Activated CD4-positive, alpha-beta T cell treated with anti-CD3 and anti-CD28 coated beads for 48 hours (primary cell): ENCODE measurements at regions not wholly inside any gene's neighbourhood (a gene's known extent, or its start where the extent isn't known, plus 50 kb on each side); places are given as distances from the start of the nearest gene placed in this dataset.

Source experiments
- DNase-seq: peaks from one replicate; pipeline ENCODE4 v3.0.0-alpha.2; 2020

DNA sequence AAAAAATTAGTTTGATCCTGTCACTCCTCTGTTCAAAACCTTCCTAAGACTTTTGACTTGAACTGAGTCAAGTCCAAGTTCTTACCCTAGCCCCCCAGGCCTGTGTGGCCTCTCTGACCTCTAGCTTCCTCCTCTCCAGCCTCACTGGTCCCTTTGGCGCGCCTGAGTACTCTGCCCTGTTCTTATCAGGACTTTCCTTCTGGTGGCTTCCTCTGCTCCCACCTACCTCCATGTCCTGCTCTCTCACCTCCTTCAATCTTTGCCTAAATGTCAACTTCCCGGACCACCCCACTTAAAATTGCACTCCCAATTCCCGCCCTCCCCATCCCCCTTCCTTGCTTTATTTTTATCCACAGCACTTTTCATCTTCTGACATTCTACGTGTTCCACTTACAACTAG is 526.1 kb upstream of the KLF4 start:
- no peak for DNase-seq

DNA sequence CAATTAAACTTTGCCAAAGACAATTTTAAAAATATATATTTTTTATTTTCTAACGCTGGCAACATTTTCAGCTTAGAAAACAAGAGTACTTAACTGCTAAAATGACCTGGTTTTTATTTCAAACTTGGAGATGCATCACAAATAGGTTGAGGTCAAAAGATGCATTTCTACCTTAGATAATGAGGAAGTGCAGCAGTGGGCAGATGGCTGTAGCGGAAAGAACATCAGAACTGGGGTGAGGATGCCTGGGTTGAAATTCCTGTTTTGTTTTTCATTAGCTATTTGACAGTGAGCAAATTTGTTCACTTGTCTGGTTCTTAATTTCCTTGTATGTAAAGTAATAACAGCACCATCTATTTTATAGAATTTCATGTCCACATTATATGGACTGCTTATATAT is 524.8 kb upstream of the KLF4 start:
- no peak for DNase-seq

DNA sequence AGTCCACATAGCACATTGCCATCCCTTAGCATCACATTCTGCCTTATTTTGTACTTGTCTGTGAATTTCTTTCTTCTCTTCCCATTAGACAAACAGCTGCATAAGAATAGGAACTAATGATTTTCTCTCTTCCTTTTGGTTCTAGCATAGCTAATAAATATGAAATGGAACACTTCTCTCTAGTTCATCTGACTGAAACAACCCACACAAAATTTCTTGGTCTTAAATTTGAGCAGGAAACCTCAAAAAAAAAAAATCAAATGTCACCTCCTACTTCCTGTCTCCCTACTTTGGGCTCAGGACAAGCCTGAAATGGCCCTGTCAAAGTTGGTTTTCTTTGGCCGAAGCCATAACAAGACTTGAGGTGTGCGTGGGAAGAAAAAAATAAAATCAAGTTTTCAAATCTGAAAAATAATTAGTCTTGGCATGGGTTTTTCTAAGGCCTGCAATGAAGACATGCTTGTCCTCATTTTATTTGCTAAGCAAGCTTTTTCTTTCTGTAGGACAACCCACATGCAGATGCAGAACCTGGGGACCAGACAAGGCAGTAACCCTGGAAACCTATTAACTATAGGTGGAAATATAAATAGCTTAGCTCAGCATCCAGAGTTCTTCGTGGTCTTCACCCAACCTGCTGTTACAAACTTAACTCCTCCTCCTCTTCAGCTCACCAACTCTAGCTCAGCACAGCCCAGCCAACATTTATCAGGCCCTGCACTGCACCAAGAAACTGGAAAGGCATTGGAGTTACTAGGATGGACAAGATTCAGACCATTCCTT is 523.5 kb upstream of the KLF4 start:
- DNase-seq: no peak

DNA sequence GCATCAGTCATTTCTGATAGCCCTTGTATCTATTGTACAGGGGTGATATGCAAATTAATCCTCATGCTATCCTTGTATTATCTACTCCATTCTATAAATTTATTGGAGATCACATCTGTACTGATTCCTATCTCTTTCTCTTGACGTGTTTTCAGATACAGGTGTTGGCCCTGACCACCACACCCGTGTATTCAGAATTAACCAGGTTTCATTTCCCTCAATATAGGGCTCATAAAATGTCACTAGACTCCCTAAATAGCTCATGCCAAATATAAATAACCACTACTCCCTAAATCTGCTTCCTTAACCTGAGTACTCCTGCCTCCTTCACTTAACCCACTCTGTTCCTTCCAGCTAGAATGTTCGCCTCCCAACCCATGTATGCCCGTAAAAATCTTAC is 522.8 kb upstream of the KLF4 start:
- no peak for DNase-seq

DNA sequence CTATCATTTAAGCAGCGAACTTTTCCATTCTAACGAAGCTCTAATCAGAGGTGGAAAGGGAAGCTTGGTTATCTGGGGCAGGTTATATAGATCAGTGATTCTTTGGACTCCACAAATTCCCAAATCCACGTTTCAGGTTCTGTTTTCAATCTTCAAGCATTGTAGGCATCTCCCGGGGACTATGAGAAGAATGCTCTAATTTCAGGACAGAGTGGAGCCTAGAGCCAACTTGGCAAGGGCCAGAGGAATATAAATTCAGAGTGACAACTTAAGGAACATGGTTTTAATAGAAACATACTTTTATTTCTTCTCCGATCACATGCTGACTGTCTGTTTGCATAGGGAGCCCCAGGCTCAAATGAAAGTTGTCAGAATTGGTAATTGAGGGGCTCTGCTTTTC is 514.0 kb upstream of the KLF4 start:
- no peak for DNase-seq

DNA sequence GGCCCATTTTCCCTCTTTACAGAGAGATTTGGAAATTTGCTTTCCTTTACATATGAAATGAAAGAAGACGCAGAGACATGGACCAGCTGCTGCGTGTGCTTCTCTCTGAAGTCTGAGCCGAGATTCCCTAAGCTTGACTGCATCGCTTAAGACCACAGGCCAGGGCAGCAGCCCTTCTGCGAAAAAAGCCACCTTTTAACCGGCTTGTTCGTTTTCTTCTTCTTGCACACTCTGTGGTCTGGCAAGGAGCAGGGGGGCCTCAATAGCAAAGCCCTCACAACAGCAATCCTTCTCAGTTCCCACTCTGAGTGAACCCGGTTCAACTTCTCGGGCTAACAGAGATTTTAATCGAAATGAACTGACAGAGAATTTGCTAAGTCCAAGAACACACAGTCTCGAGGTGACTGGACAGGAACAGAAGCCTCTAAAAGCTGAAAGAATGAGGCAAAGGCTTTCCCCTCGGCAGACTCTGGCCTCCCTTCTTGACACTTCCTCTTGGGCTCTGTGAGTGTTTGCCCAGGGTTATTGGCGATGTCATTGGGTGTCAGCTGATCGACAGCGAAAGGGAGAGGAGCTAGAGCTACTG is 512.9 kb upstream of the KLF4 start:
- DNase-seq: no peak

DNA sequence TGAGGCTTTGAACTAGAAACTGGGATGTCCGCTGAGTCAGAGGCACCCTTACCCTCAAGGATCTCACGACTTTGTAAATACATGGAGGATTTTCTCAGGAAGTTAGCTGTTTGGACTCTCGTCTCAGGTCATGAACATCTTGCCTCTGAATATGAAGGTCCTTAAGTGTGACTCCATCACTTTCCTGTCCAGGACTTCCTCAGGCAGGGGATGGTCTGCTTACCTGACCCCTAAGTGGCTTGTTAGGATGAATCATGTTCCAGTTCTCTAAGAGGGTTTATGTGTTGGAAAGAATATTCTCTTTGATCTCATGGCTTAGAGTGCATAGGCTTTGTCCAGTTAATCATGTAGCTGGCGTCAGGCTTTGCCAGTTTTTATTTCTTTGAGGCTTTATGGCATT is 511.7 kb upstream of the KLF4 start:
- no peak for DNase-seq

DNA sequence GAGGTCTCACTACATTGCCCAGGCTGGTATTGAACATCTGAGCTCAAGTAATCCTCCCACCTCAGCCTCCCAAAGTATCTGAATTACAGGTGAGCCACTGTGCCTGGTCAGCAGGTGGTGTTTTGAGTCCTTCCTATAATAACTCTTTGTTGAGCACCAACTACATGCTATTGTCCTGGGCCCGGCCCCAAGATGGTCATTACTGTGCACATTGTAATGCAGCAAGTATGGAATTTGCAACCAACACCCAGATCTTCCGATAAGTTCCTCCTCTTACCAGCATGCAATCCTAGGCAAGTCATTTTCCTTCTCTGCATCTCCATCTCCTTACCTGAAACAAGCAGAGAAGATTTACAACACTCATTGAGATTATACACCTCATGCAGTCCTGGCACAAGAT is 510.3 kb upstream of the KLF4 start:
- DNase-seq: no peak

DNA sequence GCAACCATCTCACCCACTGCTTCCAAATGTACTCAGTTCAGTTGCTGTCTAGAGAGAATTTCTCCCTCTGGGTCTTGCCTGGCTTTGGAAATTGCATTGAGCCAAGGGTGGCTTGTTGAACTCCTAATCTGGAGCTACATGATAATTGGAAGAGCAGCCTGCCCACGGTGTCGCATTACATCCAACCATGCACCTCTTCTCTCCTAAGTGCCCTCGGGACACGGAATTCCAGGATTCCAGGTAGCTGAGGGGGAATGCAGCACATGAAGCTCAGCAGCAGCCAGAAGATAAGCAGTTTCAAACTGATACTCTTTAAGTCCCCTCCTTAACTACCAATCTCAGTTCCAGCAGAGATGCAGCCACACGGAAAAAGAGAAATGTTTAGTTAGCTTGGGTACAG is 509.4 kb upstream of the KLF4 start:
- no peak for DNase-seq

DNA sequence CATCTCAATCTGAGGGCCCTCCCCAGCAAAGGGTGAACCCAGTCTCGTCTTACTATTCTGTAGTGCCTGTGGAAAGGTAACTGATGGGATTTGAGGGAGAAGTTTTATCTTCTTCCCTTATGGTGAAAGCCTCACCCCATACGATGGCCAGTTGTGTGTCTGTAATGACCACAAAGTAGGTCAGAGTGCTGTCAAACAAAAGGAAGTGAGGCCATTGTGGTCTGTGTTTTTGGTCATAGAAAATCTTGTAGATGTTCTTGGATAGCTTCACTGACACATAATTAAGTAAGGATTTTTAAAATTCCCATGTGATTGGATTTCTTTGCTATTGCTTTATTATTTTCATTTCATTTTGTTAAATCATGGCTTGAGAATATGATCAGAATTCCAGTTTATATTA is 505.1 kb upstream of the KLF4 start:
- DNase-seq: no peak

DNA sequence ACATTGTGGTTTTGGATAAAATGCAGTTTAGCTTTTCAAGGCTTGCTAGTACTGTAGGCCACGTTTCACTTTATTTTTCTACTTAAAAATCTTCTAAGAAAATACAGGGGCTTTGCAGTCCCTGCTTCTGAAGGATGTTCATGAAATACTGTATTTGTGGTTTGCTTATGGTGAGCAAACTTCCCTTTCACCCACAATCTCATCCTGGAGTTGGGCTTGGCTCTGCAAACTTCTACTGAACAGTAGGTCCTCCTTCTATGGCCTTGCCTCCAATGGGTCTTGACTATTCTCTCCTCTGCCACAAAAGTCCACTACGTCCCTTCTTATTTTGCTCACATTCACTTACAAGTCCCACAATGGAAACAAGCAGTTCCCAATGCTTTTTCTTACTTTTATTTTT is 502.7 kb upstream of the KLF4 start:
- no peak for DNase-seq

DNA sequence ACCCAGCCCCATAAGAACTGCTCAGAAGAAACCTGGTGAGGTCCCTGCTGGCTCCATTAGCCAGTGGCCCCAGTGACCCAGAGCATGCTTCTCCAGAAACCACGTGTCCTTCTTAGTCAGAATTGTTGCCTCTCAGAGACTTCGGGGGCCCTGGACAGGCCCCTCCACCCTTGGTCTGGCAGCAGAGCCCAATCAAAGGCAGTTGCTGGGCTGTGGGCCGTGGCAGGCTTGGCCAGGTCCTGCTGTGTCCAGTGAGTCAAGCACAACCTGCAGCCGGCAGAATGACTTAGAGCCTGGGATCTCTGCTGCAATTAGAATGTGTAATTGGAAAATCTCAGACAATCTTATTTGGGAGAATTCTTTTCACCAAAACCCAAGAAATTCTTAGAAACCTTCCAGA is 502.0 kb upstream of the KLF4 start:
- DNase-seq: no peak

DNA sequence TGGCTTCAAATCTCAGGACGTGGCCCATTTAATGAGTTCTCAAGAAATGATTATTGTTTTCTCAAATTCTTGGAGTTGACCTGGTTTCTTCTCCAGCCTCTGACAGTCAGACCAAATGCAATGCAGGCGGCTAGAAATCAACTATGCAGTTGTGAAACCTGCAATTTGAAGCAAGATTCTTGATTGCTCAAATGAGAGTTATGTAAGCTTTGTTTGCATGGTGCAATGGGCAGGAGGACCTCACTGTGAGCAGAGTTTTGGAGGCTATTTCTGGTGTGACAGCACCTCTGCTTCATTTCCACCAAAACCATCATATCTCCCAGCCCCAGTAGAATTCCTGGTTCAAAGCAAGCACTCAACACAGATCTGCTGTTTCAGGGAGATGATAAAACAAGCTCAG is 500.0 kb upstream of the KLF4 start:
- no peak for DNase-seq

DNA sequence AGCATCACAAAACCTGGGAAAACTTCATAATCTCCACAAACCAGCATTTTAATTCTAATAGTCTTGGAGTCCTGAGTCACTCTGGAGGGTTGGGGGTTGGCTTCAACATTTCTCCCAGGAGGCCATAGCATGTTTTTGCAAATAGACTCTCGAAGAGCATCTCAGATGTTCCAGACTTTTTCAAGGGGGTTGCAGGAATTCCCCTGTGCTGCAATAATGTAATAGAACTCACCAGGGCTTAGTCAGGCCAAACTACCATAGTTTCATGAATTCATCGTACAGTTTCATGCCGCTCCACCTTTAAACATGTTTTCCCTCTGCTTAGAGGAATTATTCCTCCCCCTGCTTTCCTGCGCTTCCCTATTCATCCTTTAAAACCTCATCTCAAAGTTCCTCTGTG is 499.5 kb upstream of the KLF4 start:
- DNase-seq: no peak

DNA sequence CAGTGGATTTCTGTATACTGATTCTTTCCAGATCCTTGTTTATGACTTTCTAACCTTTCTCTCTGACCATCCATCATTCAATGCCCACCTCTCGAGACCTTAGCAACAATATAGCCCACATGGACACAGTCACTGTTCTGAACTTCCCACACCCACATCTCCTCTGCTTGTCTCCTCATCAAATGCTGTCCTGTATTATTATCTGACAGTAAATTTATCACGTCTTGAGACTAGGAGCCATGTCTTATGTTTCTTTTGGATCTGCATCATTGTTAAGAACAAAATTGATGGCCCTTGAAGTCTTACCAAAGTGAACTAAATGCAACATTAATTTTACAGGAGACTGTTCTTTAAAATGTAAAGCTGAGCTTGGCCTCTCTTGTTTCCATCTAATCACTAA is 495.4 kb upstream of the KLF4 start:
- no peak for DNase-seq

DNA sequence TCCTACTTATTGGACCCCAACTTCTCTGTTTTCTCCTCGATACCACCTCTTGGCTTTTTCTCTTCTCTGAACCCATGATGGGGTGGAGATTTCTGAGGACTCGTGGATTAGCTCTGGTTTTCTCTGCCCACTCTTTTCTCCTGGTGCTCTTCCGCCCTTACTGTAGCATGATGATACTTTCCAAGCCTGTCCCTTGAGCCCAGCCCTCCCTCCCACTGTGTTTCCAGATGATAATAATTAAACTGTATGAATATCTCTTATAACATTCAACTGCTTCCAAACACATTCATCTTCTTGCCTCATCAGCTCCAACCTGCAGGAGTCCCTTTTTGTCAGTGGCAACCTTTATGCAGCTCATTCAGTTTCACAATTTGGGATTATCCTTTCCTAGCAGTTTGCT is 494.2 kb upstream of the KLF4 start:
- no peak for DNase-seq

DNA sequence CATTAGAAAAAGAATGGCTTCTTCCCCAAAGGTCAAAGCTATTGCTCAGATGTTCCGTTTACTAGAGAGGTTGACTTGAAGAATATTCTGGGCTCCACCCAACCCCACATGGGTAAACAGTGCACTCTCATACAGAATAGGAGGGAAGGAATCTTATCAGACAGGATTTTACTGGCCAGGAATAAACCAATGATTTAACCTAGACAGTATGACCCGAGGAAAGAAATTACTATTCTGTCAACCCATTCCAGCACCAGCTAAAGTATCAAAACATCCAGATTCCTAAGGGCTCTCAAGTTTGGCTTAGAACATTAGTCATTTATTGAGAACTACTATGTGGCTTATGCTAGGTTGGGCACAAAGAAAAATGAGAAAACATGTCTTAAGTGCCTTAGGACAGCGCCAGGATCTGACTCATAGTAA is 493.6 kb upstream of the KLF4 start:
- DNase-seq: no peak

DNA sequence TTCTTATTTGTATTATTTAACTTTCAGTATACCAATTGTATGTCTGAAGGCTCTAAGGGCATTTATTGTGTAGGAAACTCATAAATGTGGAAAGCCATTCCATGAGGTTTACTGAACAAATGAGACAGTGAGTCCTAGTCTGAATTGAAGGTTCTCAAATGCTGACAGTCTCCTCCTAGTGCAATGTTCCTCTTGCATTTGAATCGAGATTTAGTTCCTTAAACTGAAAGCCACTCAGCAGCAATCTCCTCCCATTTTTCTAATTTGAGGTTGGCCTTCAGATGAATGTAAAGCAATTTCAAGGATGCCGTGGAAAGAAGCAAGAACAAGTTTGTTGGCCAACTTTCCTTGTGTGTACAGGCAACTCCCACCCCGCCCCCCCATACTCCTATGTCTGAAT is 493.2 kb upstream of the KLF4 start:
- DNase-seq: no peak

DNA sequence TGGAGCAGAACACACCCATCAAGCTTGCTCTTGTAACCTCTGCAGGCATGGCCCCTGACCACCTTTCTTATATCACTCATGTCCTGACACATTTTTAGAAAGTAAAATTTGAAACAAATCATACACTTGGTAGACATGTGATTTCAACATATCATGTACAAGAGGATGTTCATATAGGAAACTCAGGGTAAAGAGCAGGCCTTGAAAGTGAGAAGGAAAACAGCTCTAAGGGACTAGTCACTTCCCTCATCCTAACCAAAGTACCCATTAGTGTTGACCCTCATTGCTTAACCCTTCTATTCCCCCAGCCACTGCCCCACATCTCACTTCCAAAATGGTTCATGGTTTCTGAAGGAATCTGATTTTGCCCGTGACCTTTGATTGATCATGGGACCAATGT is 492.4 kb upstream of the KLF4 start:
- DNase-seq: no peak

DNA sequence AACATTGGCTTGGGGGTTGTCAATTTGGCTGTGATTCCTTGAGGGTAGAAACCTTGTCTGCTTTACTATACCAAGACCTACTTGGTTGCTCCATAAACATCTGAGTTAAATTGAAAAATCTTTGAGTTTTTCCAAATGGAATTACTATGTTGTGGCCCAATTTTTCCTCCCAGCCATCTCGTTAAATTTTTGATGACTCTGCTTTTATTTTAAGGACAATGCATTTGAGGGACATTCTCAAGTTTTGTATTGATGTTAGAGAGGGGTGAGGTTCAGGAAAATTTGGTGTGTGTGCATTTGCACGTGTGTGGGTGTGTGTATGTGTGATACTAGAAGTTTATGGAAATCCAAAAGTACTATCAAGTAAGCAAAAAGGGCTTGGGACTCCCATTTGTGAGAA is 491.4 kb upstream of the KLF4 start:
- DNase-seq: no peak

DNA sequence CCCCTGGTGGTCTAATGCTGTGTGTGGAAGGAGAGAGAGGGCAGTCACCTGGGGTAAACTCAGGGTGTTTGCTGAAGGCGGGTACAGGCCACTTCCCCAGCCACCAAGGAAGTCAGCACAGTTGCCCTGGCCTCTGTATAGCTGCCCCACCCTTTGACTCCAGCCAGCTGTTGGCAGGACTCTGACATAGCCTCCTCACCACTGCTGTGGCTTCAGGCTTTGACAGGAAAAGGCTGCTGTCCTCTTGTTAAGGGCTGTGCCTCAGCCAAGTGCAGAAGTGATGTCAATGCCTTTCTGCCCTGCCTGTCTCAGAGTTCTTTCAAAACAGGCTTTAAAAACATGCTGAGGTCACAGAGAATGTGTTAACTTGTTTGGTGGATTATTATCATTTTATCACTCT is 487.2 kb upstream of the KLF4 start:
- DNase-seq: no peak

DNA sequence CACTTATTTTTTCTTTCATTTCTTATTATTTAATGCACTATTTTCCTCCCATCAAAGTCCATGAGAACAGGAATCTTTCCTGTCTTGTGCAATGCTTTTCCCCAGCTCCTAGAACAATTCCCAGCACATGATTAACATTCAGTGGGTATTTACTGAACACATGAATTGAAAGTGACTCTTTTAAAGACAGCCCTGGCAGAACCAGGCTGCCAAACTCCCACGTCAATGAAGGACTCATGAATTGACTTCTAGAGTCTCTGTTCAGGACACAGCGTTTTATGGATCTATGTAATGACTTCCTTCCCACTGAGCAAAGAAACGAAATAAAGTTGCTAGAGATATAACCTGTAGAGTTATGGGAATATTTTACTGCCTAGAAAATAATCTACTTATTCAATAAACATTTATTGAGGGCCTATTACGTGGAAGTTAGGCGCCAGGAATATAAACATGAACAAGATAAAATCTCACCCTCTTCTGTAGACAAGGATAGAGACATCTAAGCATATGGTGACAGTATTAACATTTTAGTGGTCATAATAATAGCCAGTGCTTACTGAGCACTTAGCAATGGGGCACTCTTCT is 485.9 kb upstream of the KLF4 start:
- DNase-seq: no peak

DNA sequence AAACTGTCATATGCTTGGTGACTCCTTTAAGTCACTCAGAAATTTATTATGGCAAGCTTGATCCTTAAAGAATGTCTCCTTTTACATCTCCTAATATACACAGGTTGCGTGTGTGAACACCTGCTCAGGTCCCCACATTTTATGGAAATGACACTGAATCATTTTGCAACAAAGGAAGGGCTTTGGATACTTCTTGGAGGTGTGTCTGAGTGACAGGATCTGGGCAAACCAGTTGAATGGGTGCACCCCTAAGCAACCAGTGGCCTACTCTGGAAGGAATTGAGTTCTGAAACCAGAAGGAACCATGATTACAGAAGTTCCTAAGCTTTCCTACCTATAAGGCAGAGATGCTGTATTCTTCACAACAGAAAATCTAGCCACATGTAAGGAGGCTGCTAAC is 483.9 kb upstream of the KLF4 start:
- DNase-seq: no peak

DNA sequence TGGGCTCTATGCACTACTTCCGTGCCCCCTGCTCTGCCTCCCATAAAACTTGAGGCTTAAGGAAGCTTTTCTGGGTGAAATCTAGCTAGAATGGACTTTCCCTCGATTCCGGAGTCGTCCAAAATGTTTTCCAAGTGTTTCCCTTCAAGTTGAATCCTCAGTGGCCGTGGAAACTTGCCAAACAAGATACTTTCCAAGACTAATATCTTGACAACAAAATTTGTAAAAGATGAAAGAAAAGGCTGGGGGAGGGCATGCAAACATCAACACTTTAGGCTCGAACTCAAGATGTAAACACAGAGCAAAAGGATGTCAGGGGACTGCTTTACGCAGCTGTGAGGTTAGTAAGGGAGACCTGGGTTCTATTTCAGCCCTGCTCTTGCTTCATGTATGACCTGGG is 482.8 kb upstream of the KLF4 start:
- no peak for DNase-seq

DNA sequence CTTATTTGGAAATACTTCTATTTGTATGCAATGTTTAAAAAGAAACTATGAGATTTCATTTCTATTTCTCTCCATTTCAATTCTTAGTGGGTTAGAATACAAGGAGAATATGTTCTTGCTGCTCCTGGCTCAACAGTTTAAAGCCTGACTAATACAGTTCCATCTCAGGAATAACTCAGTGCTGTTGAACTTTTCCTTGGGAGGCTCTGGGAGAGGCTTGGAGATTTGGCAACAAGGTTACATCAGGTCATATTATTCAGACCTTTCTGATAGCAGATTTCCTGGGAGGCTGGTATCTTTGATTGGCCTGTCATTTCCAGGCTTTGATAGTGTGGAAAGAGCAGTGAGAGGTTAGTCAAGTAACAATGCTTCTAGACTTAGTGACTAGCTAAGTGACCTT is 481.7 kb upstream of the KLF4 start:
- no peak for DNase-seq
